GM12873 (cell line): ENCODE measurements at regions not wholly inside any gene's neighbourhood (a gene's known extent, or its start where the extent isn't known, plus 50 kb on each side); places are given as distances from the start of the nearest gene placed in this dataset.

ENCODE experiments used
- CTCF ChIP-seq: IDR thresholded peaks from 2 replicates; pipeline ENCODE4 v1.5.1; 2012; ENCODE audit warnings: low read depth, mild to moderate bottlenecking, moderate library complexity, low read length, control low read depth; ENCODE audit not compliant: insufficient read depth; ENCODE audit errors: missing control alignments

GRCh38 chr15:56802161-56802560 lies 68.9 kb upstream of the ZNF280D start:
- TF ChIP-seq CTCF: no peak

GRCh38 chr15:56798639-56799038 lies 65.3 kb upstream of the ZNF280D start:
- no peak for TF ChIP-seq CTCF

GRCh38 chr15:56797720-56798275 lies 64.5 kb upstream of the ZNF280D start:
- no peak for TF ChIP-seq CTCF

GRCh38 chr15:56795502-56795901 lies 62.2 kb upstream of the ZNF280D start:
- TF ChIP-seq CTCF: no peak

GRCh38 chr15:56794553-56795329 lies 61.4 kb upstream of the ZNF280D start:
- TF ChIP-seq CTCF: no peak

- no peak for TF ChIP-seq CTCF
Measured at GRCh38 chr15:56794165-56794552, 60.9 kb upstream of the ZNF280D start.

- no peak for TF ChIP-seq CTCF
Measured at GRCh38 chr15:56792211-56792610, 58.9 kb upstream of the ZNF280D start.
